Panc1 (cell line): ENCODE measurements at regions not wholly inside any gene's neighbourhood (a gene's known extent, or its start where the extent isn't known, plus 50 kb on each side); places are given as distances from the start of the nearest gene placed in this dataset.

ENCODE experiments used
- ATAC-seq: fragments of 200-7000 bp; cut with Tn5 transposase; 2 replicates; pipeline ENCODE4 v1.9.1; 2020; ENCODE audit warnings: mild to moderate bottlenecking, moderate library complexity
- BruUV-seq: library from RNA; stranded (reverse); fragments of 400-500 nt; replicated peaks from 2 replicates; lab custom pipeline; 2021; lab: Mats Ljungman, UMichigan
- CTCF ChIA-PET: fragments of 300-600 bp; sonication (Branson Sonifier 250); formaldehyde crosslinking; loops from one replicate; lab custom pipeline; 2022; ENCODE audit warnings: antibody characterized with exemption; lab: Charles Lee
- POLR2A ChIA-PET: fragments of 300-600 bp; sonication (Branson Sonifier 250); formaldehyde crosslinking; loops from one replicate; lab custom pipeline; 2022; ENCODE audit warnings: antibody characterized with exemption; lab: Charles Lee
- DNase-seq: peaks from one replicate; pipeline ENCODE4 v3.0.0-alpha.2; 2010; ENCODE audit warnings: low read depth, low spot score
- H3K27ac ChIP-seq: 2 replicates; pipeline ENCODE4 v1.5.1; 2011; ENCODE audit warnings: mild to moderate bottlenecking, low read length, inconsistent platforms
- H3K27me3 ChIP-seq: fragments of 200-500 bp; sonication (Bioruptor generic); 2 replicates; pipeline ENCODE4 v1.6.0; 2014; ENCODE audit warnings: low read length, inconsistent platforms; ENCODE audit not compliant: control insufficient read depth, insufficient read depth
- H3K36me3 ChIP-seq: fragments of 200-500 bp; sonication (Bioruptor generic); 2 replicates; pipeline ENCODE4 v1.5.1; 2014; ENCODE audit warnings: inconsistent platforms, mild to moderate bottlenecking, low read length, moderate library complexity; ENCODE audit not compliant: control insufficient read depth, insufficient read depth
- H3K4me1 ChIP-seq: 2 replicates; pipeline ENCODE4 v1.5.1; 2011; ENCODE audit warnings: inconsistent platforms, mild to moderate bottlenecking, low read length, moderate library complexity; ENCODE audit not compliant: control insufficient read depth, insufficient read depth
- H3K4me3 ChIP-seq, 2 experiments: 2 replicates each; pipeline ENCODE4 v1.5.1; 2011 to 2012; ENCODE audit warnings: low read depth in 2 of 2, low read length in 2 of 2, mild to moderate bottlenecking in 2 of 2, inconsistent platforms in 1 of 2, moderate library complexity in 1 of 2
- H3K9me3 ChIP-seq: fragments of 200-500 bp; sonication (Bioruptor generic); 2 replicates; pipeline ENCODE4 v1.5.1; 2014; ENCODE audit warnings: low read depth, mild to moderate bottlenecking, inconsistent platforms, low read length, moderate library complexity; ENCODE audit not compliant: control insufficient read depth, insufficient read depth
- CTCF ChIP-seq: fragments of 450-650 bp; IDR thresholded peaks from 2 replicates; pipeline ENCODE4 v1.5.1; 2017; ENCODE audit warnings: mild to moderate bottlenecking
- POLR2AphosphoS5 ChIP-seq: IDR thresholded peaks from 2 replicates; pipeline ENCODE4 v1.6.1; 2012; ENCODE audit warnings: mild to moderate bottlenecking, low read depth, low read length, moderate library complexity
- SIN3A ChIP-seq: IDR thresholded peaks from 2 replicates; pipeline ENCODE4 v1.6.1; 2012; ENCODE audit warnings: low read depth, mild to moderate bottlenecking, low read length, moderate library complexity, borderline replicate concordance; ENCODE audit not compliant: insufficient read depth
- TCF7L2 ChIP-seq: IDR thresholded peaks from 2 replicates; pipeline ENCODE4 v1.6.1; 2011; ENCODE audit warnings: mild to moderate bottlenecking, low read depth, low read length, inconsistent platforms
- in situ Hi-C: cut with HindIII; loops from 2 replicates; pipeline ENCODE4 v1.10.0; 2016; ENCODE audit warnings: low sequenced_read_pairs, low pct_unique_long_range_greater_than_20kb
- intact Hi-C: fragments of 100-400 bp; cut with micrococcal nuclease; formaldehyde crosslinking; loops from one replicate; pipeline ENCODE4 v1.10.0; 2022; ENCODE audit not compliant: unreplicated experiment
- TF ChIP-seq, protein P1 (sequence below), 2 experiments: IDR thresholded peaks; 2 replicates each; pipeline ENCODE4 v1.6.1; 2011 to 2012; ENCODE audit warnings: low read depth in 2 of 2, control low read depth in 1 of 2, low read length in 1 of 2, mild to moderate bottlenecking in 1 of 2, moderate library complexity in 1 of 2; ENCODE audit not compliant: insufficient read depth in 1 of 2

GRCh38 chr16:65429504-65430181 is 307.8 kb upstream of the CDH11 start:
- no peaks in the 10 kb centered on the region for H3K4me1 ChIP-seq
- H3K27ac ChIP-seq = no peak overlapping the region
- no peak overlapping the region for H3K4me3 ChIP-seq
- TF ChIP-seq POLR2AphosphoS5 (no peak), SIN3A (no peak), CTCF (no peak), TCF7L2 (no peak)
- TF ChIP-seq, protein P1, sequence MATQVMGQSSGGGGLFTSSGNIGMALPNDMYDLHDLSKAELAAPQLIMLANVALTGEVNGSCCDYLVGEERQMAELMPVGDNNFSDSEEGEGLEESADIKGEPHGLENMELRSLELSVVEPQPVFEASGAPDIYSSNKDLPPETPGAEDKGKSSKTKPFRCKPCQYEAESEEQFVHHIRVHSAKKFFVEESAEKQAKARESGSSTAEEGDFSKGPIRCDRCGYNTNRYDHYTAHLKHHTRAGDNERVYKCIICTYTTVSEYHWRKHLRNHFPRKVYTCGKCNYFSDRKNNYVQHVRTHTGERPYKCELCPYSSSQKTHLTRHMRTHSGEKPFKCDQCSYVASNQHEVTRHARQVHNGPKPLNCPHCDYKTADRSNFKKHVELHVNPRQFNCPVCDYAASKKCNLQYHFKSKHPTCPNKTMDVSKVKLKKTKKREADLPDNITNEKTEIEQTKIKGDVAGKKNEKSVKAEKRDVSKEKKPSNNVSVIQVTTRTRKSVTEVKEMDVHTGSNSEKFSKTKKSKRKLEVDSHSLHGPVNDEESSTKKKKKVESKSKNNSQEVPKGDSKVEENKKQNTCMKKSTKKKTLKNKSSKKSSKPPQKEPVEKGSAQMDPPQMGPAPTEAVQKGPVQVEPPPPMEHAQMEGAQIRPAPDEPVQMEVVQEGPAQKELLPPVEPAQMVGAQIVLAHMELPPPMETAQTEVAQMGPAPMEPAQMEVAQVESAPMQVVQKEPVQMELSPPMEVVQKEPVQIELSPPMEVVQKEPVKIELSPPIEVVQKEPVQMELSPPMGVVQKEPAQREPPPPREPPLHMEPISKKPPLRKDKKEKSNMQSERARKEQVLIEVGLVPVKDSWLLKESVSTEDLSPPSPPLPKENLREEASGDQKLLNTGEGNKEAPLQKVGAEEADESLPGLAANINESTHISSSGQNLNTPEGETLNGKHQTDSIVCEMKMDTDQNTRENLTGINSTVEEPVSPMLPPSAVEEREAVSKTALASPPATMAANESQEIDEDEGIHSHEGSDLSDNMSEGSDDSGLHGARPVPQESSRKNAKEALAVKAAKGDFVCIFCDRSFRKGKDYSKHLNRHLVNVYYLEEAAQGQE (IDR thresholded peaks at IDR 0.05; ENCODE audit: insufficient read depth in 1 of 2, low read depth in 2 of 2, low read length in 1 of 2) = no peak
- no peaks in the 10 kb centered on the region for H3K9me3 ChIP-seq
- DNase-seq = no peak
- no peaks in the 10 kb centered on the region for H3K36me3 ChIP-seq
- no peaks in the 10 kb centered on the region for H3K27me3 ChIP-seq
- intact Hi-C loops (no loop called here), in situ Hi-C loops (no loop called here)
- ChIA-PET CTCF (no interaction called here), POLR2A (no interaction called here)
- BruUV-seq = no TSS peak
- no peak for ATAC-seq

DNA sequence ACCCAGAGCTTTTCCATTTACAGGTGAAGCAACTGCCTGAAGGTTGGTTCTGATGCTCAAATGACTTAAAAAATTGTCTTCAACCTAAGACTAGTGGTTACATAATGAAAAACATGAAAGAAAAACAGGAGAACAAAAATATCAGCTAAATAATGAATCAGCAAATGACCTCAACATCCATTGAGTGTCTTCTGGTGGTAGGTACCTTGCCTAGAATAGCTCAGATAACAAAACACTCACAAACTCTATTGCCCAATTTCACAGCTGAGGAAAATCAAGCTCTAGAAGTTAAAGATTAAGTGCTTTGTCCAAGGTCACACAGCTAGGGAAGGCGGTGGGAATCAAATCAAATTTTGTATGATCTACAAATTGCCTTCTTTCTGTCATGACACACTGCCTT is 304.6 kb upstream of the CDH11 start:
- POLR2A ChIA-PET = no interaction called here
- Histone ChIP-seq H3K4me1 (no peaks in the 10 kb centered on the region), H3K27me3 (no peaks in the 10 kb centered on the region), H3K36me3 (no peaks in the 10 kb centered on the region), H3K4me3 (no peak overlapping the region), H3K27ac (no peak overlapping the region), H3K9me3 (no peaks in the 10 kb centered on the region)
- in situ Hi-C loops (no loop called here), intact Hi-C loops (no loop called here)
- ATAC-seq (no peak), DNase-seq (no peak)
- TF ChIP-seq CTCF (no peak), SIN3A (no peak), TCF7L2 (no peak), POLR2AphosphoS5 (no peak)
- TF ChIP-seq, protein P1 (IDR thresholded peaks at IDR 0.05; ENCODE audit: insufficient read depth in 1 of 2, low read depth in 2 of 2, low read length in 1 of 2) = no peak
- CTCF ChIA-PET = no interaction called here
- BruUV-seq = no TSS peak
